Keratinocyte (primary cell): ENCODE measurements at regions not wholly inside any gene's neighbourhood (a gene's known extent, or its start where the extent isn't known, plus 50 kb on each side); places are given as distances from the start of the nearest gene placed in this dataset.

Experiments used
- EZH2 ChIP-seq: IDR thresholded peaks from one replicate; pipeline ENCODE4 v1.6.1; 2012; ENCODE audit warnings: inconsistent platforms, mild to moderate bottlenecking, low read length, moderate library complexity
- TF ChIP-seq, protein P1 (sequence below), 3 experiments: IDR thresholded peaks in 1 of 3; conservative IDR thresholded peaks in 1 of 3; optimal IDR thresholded peaks in 1 of 3; 2 replicates in 2 of 3; 3 replicates in 1 of 3; pipeline versions ENCODE3 to v1.5.1; 2011; ENCODE audit warnings: low read length in 3 of 3, mild to moderate bottlenecking in 3 of 3, moderate library complexity in 2 of 3, control low read depth in 1 of 3, inconsistent platforms in 1 of 3; ENCODE audit not compliant: insufficient read depth in 2 of 3; ENCODE audit errors: extremely low read depth in 1 of 3

DNA sequence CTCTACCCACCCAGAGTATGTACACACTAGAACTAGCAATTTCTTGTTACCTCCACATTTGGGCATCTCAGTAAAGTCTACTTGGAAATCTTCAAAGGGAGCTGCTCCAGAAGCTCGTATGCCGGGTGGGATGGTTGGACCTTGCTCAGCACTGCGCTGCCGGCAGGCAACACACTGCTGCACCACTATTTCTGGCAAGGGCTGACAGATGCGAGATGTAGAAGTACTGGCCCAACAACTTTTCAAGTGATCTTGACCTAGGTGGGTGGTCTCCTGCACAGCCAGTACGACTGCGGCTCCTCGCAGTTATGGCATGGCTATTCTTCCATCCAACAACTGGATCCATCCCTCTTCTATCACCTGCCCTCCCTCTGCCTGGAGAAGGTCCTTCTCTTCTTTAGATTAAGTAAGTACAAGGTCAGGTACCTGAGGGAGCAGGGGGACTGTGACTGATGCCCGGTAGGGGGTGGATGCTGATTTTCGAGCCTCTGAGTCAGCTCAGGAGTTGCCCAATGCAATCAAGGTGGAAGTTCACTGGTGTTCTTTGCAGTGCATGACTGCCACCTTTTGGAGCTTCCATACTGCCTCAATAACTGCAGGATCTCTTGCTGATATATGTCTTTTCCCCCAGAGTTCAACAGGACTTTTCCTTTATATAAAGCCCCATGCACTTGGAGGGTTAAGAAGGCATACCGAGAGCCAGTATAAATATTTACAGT, 100.4 kb upstream of the SLC1A4 start:
- TF ChIP-seq, protein P1, sequence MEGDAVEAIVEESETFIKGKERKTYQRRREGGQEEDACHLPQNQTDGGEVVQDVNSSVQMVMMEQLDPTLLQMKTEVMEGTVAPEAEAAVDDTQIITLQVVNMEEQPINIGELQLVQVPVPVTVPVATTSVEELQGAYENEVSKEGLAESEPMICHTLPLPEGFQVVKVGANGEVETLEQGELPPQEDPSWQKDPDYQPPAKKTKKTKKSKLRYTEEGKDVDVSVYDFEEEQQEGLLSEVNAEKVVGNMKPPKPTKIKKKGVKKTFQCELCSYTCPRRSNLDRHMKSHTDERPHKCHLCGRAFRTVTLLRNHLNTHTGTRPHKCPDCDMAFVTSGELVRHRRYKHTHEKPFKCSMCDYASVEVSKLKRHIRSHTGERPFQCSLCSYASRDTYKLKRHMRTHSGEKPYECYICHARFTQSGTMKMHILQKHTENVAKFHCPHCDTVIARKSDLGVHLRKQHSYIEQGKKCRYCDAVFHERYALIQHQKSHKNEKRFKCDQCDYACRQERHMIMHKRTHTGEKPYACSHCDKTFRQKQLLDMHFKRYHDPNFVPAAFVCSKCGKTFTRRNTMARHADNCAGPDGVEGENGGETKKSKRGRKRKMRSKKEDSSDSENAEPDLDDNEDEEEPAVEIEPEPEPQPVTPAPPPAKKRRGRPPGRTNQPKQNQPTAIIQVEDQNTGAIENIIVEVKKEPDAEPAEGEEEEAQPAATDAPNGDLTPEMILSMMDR (optimal IDR thresholded peaks at IDR 0.05 in 1 of 3, IDR thresholded peaks at IDR 0.05 in 1 of 3, conservative IDR thresholded peaks at IDR 0.05 in 1 of 3; ENCODE audit: extremely low read depth in 1 of 3, insufficient read depth in 2 of 3, low read length in 3 of 3): peak; percentile 70 to 83 (median 78)
- TF ChIP-seq EZH2: no peak
